ENCODE measurements at regions not wholly inside any gene's neighbourhood (a gene's known extent, or its start where the extent isn't known, plus 50 kb on each side); places are given as distances from the start of the nearest gene placed in this dataset.

DNA sequence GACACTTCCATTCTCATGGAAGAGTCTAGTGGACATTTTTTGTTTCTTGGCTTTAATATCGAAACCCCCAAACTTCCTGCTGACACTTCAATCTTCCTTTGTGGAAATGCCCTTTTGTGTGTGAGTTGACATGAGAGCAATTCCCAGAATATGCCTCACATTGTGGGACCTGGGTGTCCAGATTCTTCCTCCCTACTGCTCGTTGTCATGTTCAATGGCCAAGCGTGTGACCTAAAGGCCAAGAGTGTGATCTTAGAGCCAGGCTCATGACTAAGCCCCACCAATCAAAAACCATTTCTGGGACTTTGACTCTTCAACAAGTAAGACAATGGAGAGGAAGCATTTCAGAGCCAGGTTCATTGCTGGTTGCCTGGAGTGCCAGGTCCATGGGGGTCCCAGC lies 52.5 kb upstream of the BMPER start:
- no peak for DNase-seq (ENCODE audit: low spot score)

DNA sequence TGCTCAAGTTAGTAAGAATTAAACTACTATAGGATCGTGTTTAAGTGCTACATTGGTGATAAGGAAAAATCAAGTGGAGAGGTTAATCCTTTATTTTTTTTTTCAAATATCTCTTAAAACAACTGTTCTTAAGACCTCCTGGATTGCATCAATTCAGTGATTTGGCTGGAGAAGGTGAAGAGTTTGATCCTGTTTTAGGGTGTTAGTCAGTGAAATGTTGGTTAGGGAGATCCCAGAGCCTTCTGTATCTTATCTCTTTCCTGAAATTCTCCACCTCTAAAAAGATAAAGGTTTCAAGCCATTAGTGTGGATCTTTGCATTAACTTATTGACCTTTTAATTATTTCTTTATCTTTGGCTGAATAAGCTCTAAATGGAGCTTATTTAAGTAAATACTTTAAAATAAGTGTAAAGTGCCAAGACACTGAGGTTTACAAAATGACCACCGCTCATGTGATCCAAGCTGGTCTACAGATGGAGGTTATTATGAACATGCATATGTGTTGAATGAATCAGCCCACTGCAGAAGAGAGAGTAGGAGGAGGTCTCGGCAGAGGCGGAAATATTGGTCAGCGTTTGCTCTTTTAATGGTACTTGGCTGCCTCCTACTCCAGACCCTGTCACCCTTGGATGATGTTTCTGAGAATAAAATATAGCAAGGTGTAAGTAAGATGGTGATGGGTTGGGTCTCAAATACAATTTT lies 51.8 kb upstream of the BMPER start:
- peak; percentile 25 for DNase-seq (ENCODE audit: low spot score)

DNA sequence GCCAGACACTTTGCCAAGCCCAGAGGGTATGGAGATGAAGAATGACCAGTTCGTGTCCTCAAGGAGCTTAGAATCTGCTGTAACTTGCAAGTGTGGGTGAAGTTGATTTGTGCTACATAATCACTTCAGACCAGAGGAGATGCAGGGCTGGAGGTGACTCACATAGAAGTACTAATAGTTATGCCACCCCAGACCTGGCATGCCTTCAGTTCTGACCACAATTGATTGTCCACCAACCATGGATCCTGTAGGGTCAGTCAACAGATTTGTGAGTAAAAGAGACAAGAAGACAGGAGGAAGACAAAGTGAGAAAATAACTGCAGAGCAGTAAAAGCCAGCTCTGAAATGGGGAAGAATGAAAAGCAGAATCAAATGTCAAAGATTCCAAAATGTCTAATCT lies 51.2 kb upstream of the BMPER start:
- no peak for DNase-seq (ENCODE audit: low spot score)

DNA sequence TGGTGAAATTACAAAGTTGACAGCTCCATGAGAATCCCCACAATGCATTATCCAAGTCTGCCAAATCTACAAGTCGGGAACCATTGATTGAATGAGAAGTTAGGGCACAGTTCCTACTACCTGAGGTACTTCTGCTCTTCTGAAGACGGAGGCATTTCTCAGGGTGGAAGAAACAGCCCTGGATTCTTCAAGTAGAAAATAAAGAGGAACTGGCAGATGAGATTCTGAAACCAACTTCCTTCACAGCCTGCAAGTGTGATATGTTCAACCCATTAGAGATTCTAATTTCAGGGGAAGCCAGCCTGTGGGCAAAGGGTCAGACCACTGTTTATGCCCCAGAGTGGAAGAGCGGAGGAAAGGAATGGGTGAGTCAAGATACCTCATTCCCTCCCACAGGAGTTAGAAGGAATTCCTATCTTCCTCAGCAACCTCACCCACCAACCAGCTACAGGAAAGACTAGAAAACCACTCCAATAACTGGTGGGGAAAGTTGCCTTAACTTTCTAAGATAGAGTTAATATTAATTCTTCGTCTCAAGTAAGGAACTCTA lies 50.5 kb upstream of the BMPER start:
- DNase-seq (ENCODE audit: low spot score): peak; percentile 52
